AG04449 (cell line): ENCODE measurements at regions not wholly inside any gene's neighbourhood (a gene's known extent, or its start where the extent isn't known, plus 50 kb on each side); places are given as distances from the start of the nearest gene placed in this dataset.
"Not testable (repeated sequence)": the region's sequence is repeated elsewhere in the genome, so short reads cannot be mapped to it uniquely, and the experiment has no call there.

Experiments used
- CTCF ChIA-PET: fragments of 350-600 bp; formaldehyde crosslinking; extraction: SDS; loops from one replicate; lab custom pipeline; 2021; ENCODE audit warnings: antibody characterized with exemption; lab: Yijun Ruan, JAX
- POLR2A ChIA-PET: fragments of 400-600, 350-600 bp; formaldehyde crosslinking; extraction: SDS; loops from one replicate; lab custom pipeline; 2020; ENCODE audit warnings: antibody characterized with exemption, inconsistent platforms; lab: Yijun Ruan, JAX
- DNase-seq: peaks from one replicate; pipeline ENCODE4 v3.0.0-alpha.2; 2010; ENCODE audit warnings: low read depth, low spot score
- H3K4me3 ChIP-seq: 2 replicates; pipeline ENCODE4 v1.5.1; 2011; ENCODE audit warnings: low read depth, mild to moderate bottlenecking, control low read depth, low read length
- CTCF ChIP-seq: IDR thresholded peaks from one replicate; pipeline ENCODE4 v1.5.1; 2011; ENCODE audit warnings: mild to moderate bottlenecking, moderate library complexity, low read length, control low read depth, inconsistent platforms; ENCODE audit not compliant: insufficient read depth; ENCODE audit errors: missing control alignments

GRCh38 chr5:44756097-44756496 lies 52.6 kb upstream of the MRPS30 start:
- CTCF ChIA-PET, H3K4me3 ChIP-seq, POLR2A ChIA-PET, DNase-seq: not testable (repeated sequence)

GRCh38 chr5:44747396-44747795 lies 61.4 kb upstream of the MRPS30 start:
- DNase-seq: no peak
- H3K4me3 ChIP-seq: no peak overlapping the region
- POLR2A ChIA-PET: no interaction called here
- no peak for TF ChIP-seq CTCF
- CTCF ChIA-PET: no interaction called here

GRCh38 chr5:44740660-44741059 lies 68.1 kb upstream of the MRPS30 start:
- CTCF ChIA-PET: no interaction called here
- POLR2A ChIA-PET: no interaction called here
- no peak for DNase-seq
- no peak overlapping the region for H3K4me3 ChIP-seq
- TF ChIP-seq CTCF: no peak

GRCh38 chr5:44729536-44729935 lies 79.2 kb upstream of the MRPS30 start:
- no peak for DNase-seq
- H3K4me3 ChIP-seq: no peak overlapping the region
- POLR2A ChIA-PET: no interaction called here
- TF ChIP-seq CTCF: no peak
- CTCF ChIA-PET: no interaction called here

- TF ChIP-seq CTCF: no peak
- H3K4me3 ChIP-seq: no peak overlapping the region
- POLR2A ChIA-PET: no interaction called here
- no peak for DNase-seq
- CTCF ChIA-PET: no interaction called here
Measured at GRCh38 chr5:44727100-44727499, 81.6 kb upstream of the MRPS30 start.

GRCh38 chr5:44719856-44720255 lies 88.9 kb upstream of the MRPS30 start:
- no peak overlapping the region for H3K4me3 ChIP-seq
- ChIA-PET CTCF (no interaction called here), POLR2A (no interaction called here)
- DNase-seq: no peak
- TF ChIP-seq CTCF: no peak

GRCh38 chr5:44714871-44715561 lies 93.7 kb upstream of the MRPS30 start:
- no peak for DNase-seq
- POLR2A ChIA-PET: no interaction called here
- CTCF ChIA-PET: no interaction called here
- TF ChIP-seq CTCF: no peak
- H3K4me3 ChIP-seq: no peak overlapping the region
